Mammary epithelial cell (primary cell): ENCODE measurements at regions not wholly inside any gene's neighbourhood (a gene's known extent, or its start where the extent isn't known, plus 50 kb on each side); places are given as distances from the start of the nearest gene placed in this dataset.

Source experiments
- CTCF ChIP-seq, 2 donors: IDR thresholded peaks in 1 of 2; conservative IDR thresholded peaks in 1 of 2; 2 replicates each; pipeline ENCODE4 v1.5.1; 2011 to 2012; ENCODE audit warnings: inconsistent platforms in 2 of 2, low read length in 2 of 2, mild to moderate bottlenecking in 2 of 2, control low read depth in 1 of 2, low read depth in 1 of 2; ENCODE audit not compliant: insufficient read depth in 1 of 2; ENCODE audit errors: extremely low read depth in 1 of 2
- EZH2 ChIP-seq: IDR thresholded peaks from 2 replicates; pipeline ENCODE4 v1.6.1; 2012; ENCODE audit warnings: low read length, inconsistent platforms, borderline replicate concordance

- TF ChIP-seq CTCF (conservative IDR thresholded peaks at IDR 0.05 in 1 of 2, IDR thresholded peaks at IDR 0.05 in 1 of 2; ENCODE audit: extremely low read depth in 1 of 2, insufficient read depth in 1 of 2, low read depth in 1 of 2, low read length in 2 of 2) (no peak), EZH2 (no peak)
Measured at GRCh38 chr22:25495285-25495684, 69.2 kb upstream of the GRK3 start.
